ENCODE measurements at regions not wholly inside any gene's neighbourhood (a gene's known extent, or its start where the extent isn't known, plus 50 kb on each side); places are given as distances from the start of the nearest gene placed in this dataset.

- ChIA-PET CTCF (no interaction called here), POLR2A (interaction anchor here (0.5 kb wide), 1 partner anchor 47 kb away, joined by 16 read pairs; no protein-coding TSS in a partner anchor)
- in situ Hi-C loops (cut with HindIII; ENCODE audit: low pct_unique_long_range_greater_than_20kb, low sequenced_read_pairs), result no loop called here
- BruUV-seq (replicated peaks), result no TSS peak
- ATAC-seq, result no peak
- no peak for TF ChIP-seq POLR2AphosphoS5 (IDR thresholded peaks at IDR 0.05; ENCODE audit: low read depth, low read length)
- no peak for TF ChIP-seq TCF7L2 (IDR thresholded peaks at IDR 0.05; ENCODE audit: low read depth, low read length)
- TF ChIP-seq, protein P1, sequence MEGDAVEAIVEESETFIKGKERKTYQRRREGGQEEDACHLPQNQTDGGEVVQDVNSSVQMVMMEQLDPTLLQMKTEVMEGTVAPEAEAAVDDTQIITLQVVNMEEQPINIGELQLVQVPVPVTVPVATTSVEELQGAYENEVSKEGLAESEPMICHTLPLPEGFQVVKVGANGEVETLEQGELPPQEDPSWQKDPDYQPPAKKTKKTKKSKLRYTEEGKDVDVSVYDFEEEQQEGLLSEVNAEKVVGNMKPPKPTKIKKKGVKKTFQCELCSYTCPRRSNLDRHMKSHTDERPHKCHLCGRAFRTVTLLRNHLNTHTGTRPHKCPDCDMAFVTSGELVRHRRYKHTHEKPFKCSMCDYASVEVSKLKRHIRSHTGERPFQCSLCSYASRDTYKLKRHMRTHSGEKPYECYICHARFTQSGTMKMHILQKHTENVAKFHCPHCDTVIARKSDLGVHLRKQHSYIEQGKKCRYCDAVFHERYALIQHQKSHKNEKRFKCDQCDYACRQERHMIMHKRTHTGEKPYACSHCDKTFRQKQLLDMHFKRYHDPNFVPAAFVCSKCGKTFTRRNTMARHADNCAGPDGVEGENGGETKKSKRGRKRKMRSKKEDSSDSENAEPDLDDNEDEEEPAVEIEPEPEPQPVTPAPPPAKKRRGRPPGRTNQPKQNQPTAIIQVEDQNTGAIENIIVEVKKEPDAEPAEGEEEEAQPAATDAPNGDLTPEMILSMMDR (IDR thresholded peaks at IDR 0.05), result no peak
- TF ChIP-seq SIN3A (IDR thresholded peaks at IDR 0.05; ENCODE audit: borderline replicate concordance, insufficient read depth, low read depth, low read length), result no peak
- H3K9me3 ChIP-seq (ENCODE audit: control insufficient read depth, insufficient read depth, low read depth, low read length), result no peaks in the 10 kb centered on the region
- no peaks in the 10 kb centered on the region for H3K4me1 ChIP-seq (ENCODE audit: control insufficient read depth, insufficient read depth, low read length)
- no peaks in the 10 kb centered on the region for H3K36me3 ChIP-seq (ENCODE audit: control insufficient read depth, insufficient read depth, low read length)
- no peak overlapping the region for H3K27ac ChIP-seq (ENCODE audit: low read length)
- intact Hi-C loops (cut with micrococcal nuclease; ENCODE audit: unreplicated experiment), result no loop called here
- no peak overlapping the region for H3K4me3 ChIP-seq (ENCODE audit: low read depth in 2 of 2, low read length in 2 of 2)
- DNase-seq (ENCODE audit: low read depth, low spot score), result no peak
- no peaks in the 10 kb centered on the region for H3K27me3 ChIP-seq (ENCODE audit: control insufficient read depth, insufficient read depth, low read length)
Measured at GRCh38 chr22:49666146-49666809, 161.4 kb downstream of the BRD1 start.

GRCh38 chr22:49664891-49665290 is 162.8 kb downstream of the BRD1 start:
- ChIA-PET CTCF (no interaction called here), POLR2A (no interaction called here)
- no peak overlapping the region for H3K27ac ChIP-seq (ENCODE audit: low read length)
- no peaks in the 10 kb centered on the region for H3K27me3 ChIP-seq (ENCODE audit: control insufficient read depth, insufficient read depth, low read length)
- no peaks in the 10 kb centered on the region for H3K36me3 ChIP-seq (ENCODE audit: control insufficient read depth, insufficient read depth, low read length)
- in situ Hi-C loops (cut with HindIII; ENCODE audit: low pct_unique_long_range_greater_than_20kb, low sequenced_read_pairs) (no loop called here), intact Hi-C loops (cut with micrococcal nuclease; ENCODE audit: unreplicated experiment) (no loop called here)
- no peak overlapping the region for H3K4me3 ChIP-seq (ENCODE audit: low read depth in 2 of 2, low read length in 2 of 2)
- BruUV-seq (replicated peaks), result no TSS peak
- ATAC-seq (no peak), DNase-seq (ENCODE audit: low read depth, low spot score) (no peak)
- no peaks in the 10 kb centered on the region for H3K4me1 ChIP-seq (ENCODE audit: control insufficient read depth, insufficient read depth, low read length)
- TF ChIP-seq SIN3A (IDR thresholded peaks at IDR 0.05; ENCODE audit: borderline replicate concordance, insufficient read depth, low read depth, low read length) (no peak), POLR2AphosphoS5 (IDR thresholded peaks at IDR 0.05; ENCODE audit: low read depth, low read length) (no peak), TCF7L2 (IDR thresholded peaks at IDR 0.05; ENCODE audit: low read depth, low read length) (no peak)
- TF ChIP-seq, protein P1 (IDR thresholded peaks at IDR 0.05), result no peak
- TF ChIP-seq, protein P2, sequence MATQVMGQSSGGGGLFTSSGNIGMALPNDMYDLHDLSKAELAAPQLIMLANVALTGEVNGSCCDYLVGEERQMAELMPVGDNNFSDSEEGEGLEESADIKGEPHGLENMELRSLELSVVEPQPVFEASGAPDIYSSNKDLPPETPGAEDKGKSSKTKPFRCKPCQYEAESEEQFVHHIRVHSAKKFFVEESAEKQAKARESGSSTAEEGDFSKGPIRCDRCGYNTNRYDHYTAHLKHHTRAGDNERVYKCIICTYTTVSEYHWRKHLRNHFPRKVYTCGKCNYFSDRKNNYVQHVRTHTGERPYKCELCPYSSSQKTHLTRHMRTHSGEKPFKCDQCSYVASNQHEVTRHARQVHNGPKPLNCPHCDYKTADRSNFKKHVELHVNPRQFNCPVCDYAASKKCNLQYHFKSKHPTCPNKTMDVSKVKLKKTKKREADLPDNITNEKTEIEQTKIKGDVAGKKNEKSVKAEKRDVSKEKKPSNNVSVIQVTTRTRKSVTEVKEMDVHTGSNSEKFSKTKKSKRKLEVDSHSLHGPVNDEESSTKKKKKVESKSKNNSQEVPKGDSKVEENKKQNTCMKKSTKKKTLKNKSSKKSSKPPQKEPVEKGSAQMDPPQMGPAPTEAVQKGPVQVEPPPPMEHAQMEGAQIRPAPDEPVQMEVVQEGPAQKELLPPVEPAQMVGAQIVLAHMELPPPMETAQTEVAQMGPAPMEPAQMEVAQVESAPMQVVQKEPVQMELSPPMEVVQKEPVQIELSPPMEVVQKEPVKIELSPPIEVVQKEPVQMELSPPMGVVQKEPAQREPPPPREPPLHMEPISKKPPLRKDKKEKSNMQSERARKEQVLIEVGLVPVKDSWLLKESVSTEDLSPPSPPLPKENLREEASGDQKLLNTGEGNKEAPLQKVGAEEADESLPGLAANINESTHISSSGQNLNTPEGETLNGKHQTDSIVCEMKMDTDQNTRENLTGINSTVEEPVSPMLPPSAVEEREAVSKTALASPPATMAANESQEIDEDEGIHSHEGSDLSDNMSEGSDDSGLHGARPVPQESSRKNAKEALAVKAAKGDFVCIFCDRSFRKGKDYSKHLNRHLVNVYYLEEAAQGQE (IDR thresholded peaks at IDR 0.05; ENCODE audit: insufficient read depth in 1 of 2, low read depth in 2 of 2, low read length in 1 of 2), result no peak
- H3K9me3 ChIP-seq (ENCODE audit: control insufficient read depth, insufficient read depth, low read depth, low read length), result no peaks in the 10 kb centered on the region

Measured in Panc1 (cell line).